ENCODE measurements at regions not wholly inside any gene's neighbourhood (a gene's known extent, or its start where the extent isn't known, plus 50 kb on each side); places are given as distances from the start of the nearest gene placed in this dataset.

GRCh38 chr14:86838363-86838762 is 1154.6 kb downstream of the GALC start:
- Histone ChIP-seq H3K4me3 (ENCODE audit: low read depth in 2 of 2, low read length in 2 of 2) (no peak overlapping the region), H3K36me3 (ENCODE audit: control insufficient read depth, insufficient read depth, low read length) (no peaks in the 10 kb centered on the region), H3K9me3 (ENCODE audit: control insufficient read depth, insufficient read depth, low read depth, low read length) (no peaks in the 10 kb centered on the region), H3K27ac (ENCODE audit: low read length) (no peak overlapping the region), H3K4me1 (ENCODE audit: control insufficient read depth, insufficient read depth, low read length) (no peaks in the 10 kb centered on the region), H3K27me3 (ENCODE audit: control insufficient read depth, insufficient read depth, low read length) (no peaks in the 10 kb centered on the region)
- BruUV-seq (replicated peaks), result no TSS peak
- ATAC-seq, result no peak
- no peak for TF ChIP-seq REST (IDR thresholded peaks at IDR 0.05; ENCODE audit: insufficient read depth in 1 of 2, low read depth in 2 of 2, low read length in 1 of 2)
- TF ChIP-seq SIN3A (IDR thresholded peaks at IDR 0.05; ENCODE audit: borderline replicate concordance, insufficient read depth, low read depth, low read length), result no peak
- no peak for TF ChIP-seq CTCF (IDR thresholded peaks at IDR 0.05)
- TF ChIP-seq TCF7L2 (IDR thresholded peaks at IDR 0.05; ENCODE audit: low read depth, low read length), result no peak
- TF ChIP-seq POLR2AphosphoS5 (IDR thresholded peaks at IDR 0.05; ENCODE audit: low read depth, low read length), result no peak
- intact Hi-C loops (cut with micrococcal nuclease; ENCODE audit: unreplicated experiment), result no loop called here
- CTCF ChIA-PET, result no interaction called here
- DNase-seq (ENCODE audit: low read depth, low spot score), result no peak
- in situ Hi-C loops (cut with HindIII; ENCODE audit: low pct_unique_long_range_greater_than_20kb, low sequenced_read_pairs), result no loop called here
- POLR2A ChIA-PET, result no interaction called here

GRCh38 chr14:86826661-86827060 is 1166.3 kb downstream of the GALC start:
- ChIA-PET POLR2A (no interaction called here), CTCF (no interaction called here)
- no peaks in the 10 kb centered on the region for H3K27me3 ChIP-seq (ENCODE audit: control insufficient read depth, insufficient read depth, low read length)
- H3K4me1 ChIP-seq (ENCODE audit: control insufficient read depth, insufficient read depth, low read length), result no peaks in the 10 kb centered on the region
- intact Hi-C loops (cut with micrococcal nuclease; ENCODE audit: unreplicated experiment) (no loop called here), in situ Hi-C loops (cut with HindIII; ENCODE audit: low pct_unique_long_range_greater_than_20kb, low sequenced_read_pairs) (no loop called here)
- DNase-seq (ENCODE audit: low read depth, low spot score) (no peak), ATAC-seq (no peak)
- no TSS peak for BruUV-seq (replicated peaks)
- no peaks in the 10 kb centered on the region for H3K36me3 ChIP-seq (ENCODE audit: control insufficient read depth, insufficient read depth, low read length)
- H3K4me3 ChIP-seq (ENCODE audit: low read depth in 2 of 2, low read length in 2 of 2), result no peak overlapping the region
- H3K9me3 ChIP-seq (ENCODE audit: control insufficient read depth, insufficient read depth, low read depth, low read length), result no peaks in the 10 kb centered on the region
- H3K27ac ChIP-seq (ENCODE audit: low read length), result no peak overlapping the region
- TF ChIP-seq TCF7L2 (IDR thresholded peaks at IDR 0.05; ENCODE audit: low read depth, low read length) (no peak), POLR2AphosphoS5 (IDR thresholded peaks at IDR 0.05; ENCODE audit: low read depth, low read length) (no peak), REST (IDR thresholded peaks at IDR 0.05; ENCODE audit: insufficient read depth in 1 of 2, low read depth in 2 of 2, low read length in 1 of 2) (no peak), CTCF (IDR thresholded peaks at IDR 0.05) (no peak), SIN3A (IDR thresholded peaks at IDR 0.05; ENCODE audit: borderline replicate concordance, insufficient read depth, low read depth, low read length) (no peak)

Data from Panc1 (cell line).